Mesenchymal stem cell (in vitro differentiated cells and primary cell): ENCODE measurements at regions not wholly inside any gene's neighbourhood (a gene's known extent, or its start where the extent isn't known, plus 50 kb on each side); places are given as distances from the start of the nearest gene placed in this dataset.

Experiments used
- DNase-seq: peaks from one replicate; pipeline ENCODE4 v3.0.0-alpha.2; 2013
- H2AFZ ChIP-seq: one replicate; pipeline ENCODE4 v1.6.1; 2013; ENCODE audit warnings: low read depth, mild to moderate bottlenecking, control low read depth, inconsistent platforms, low read length, moderate library complexity
- H2AK5ac ChIP-seq: 2 replicates; pipeline ENCODE4 v1.6.1; 2013; ENCODE audit warnings: low read length, moderate library complexity, mild to moderate bottlenecking, inconsistent platforms; ENCODE audit not compliant: severe bottlenecking
- H2BK120ac ChIP-seq: one replicate; pipeline ENCODE4 v1.6.1; 2013; ENCODE audit warnings: low read depth, mild to moderate bottlenecking, inconsistent platforms, low read length, moderate library complexity
- H2BK12ac ChIP-seq, 2 experiments: one replicate each; pipeline ENCODE4 v1.6.1; 2013; ENCODE audit warnings: inconsistent platforms in 2 of 2, low read length in 2 of 2, mild to moderate bottlenecking in 2 of 2, moderate library complexity in 2 of 2, control low read depth in 1 of 2
- H2BK15ac ChIP-seq: one replicate; pipeline ENCODE4 v1.6.1; 2013; ENCODE audit warnings: mild to moderate bottlenecking, low read depth, inconsistent platforms; ENCODE audit not compliant: poor library complexity, severe bottlenecking
- H2BK5ac ChIP-seq: 2 replicates; pipeline ENCODE4 v1.6.1; 2013; ENCODE audit warnings: low read depth, mild to moderate bottlenecking, low read length, control low read depth, inconsistent platforms; ENCODE audit not compliant: poor library complexity, severe bottlenecking
- H3K14ac ChIP-seq, 2 experiments: one replicate each; pipeline ENCODE4 v1.6.1; 2013; ENCODE audit warnings: inconsistent platforms in 2 of 2, low read length in 2 of 2, control low read depth in 1 of 2, mild to moderate bottlenecking in 1 of 2, moderate library complexity in 1 of 2
- H3K18ac ChIP-seq, 2 experiments: one replicate each; pipeline ENCODE4 v1.6.1; 2013; ENCODE audit warnings: inconsistent platforms in 2 of 2, low read length in 2 of 2, control low read depth in 1 of 2, low read depth in 1 of 2, mild to moderate bottlenecking in 1 of 2
- H3K23ac ChIP-seq, 2 experiments: one replicate each; pipeline ENCODE4 v1.6.1; 2013; ENCODE audit warnings: inconsistent platforms in 2 of 2, low read length in 2 of 2, mild to moderate bottlenecking in 2 of 2, moderate library complexity in 2 of 2, control low read depth in 1 of 2
- H3K27ac ChIP-seq: 2 replicates; pipeline ENCODE4 v1.5.1; 2013; ENCODE audit warnings: mild to moderate bottlenecking, moderate library complexity, low read length, control low read depth, inconsistent platforms; ENCODE audit not compliant: poor library complexity, severe bottlenecking
- H3K27me3 ChIP-seq, 2 experiments: 2 replicates each; pipeline versions ENCODE4 v1.6.1 to v1.7.0; 2013; ENCODE audit warnings: low read length in 2 of 2, mild to moderate bottlenecking in 2 of 2, moderate library complexity in 2 of 2, control low read depth in 1 of 2, inconsistent platforms in 1 of 2; ENCODE audit not compliant: control insufficient read depth in 1 of 2, insufficient read depth in 1 of 2
- H3K36me3 ChIP-seq, 2 experiments: 2 replicates each; pipeline versions ENCODE4 v1.6.1 to v1.7.0; 2013; ENCODE audit warnings: low read length in 2 of 2, control low read depth in 1 of 2, inconsistent platforms in 1 of 2, low read depth in 1 of 2, mild to moderate bottlenecking in 1 of 2; ENCODE audit not compliant: insufficient read depth in 2 of 2, control insufficient read depth in 1 of 2
- H3K4ac ChIP-seq, 2 experiments: one replicate each; pipeline ENCODE4 v1.6.1; 2013; ENCODE audit warnings: inconsistent platforms in 2 of 2, low read length in 2 of 2, mild to moderate bottlenecking in 2 of 2, moderate library complexity in 2 of 2, control low read depth in 1 of 2, low read depth in 1 of 2
- H3K4me1 ChIP-seq: 2 replicates; pipeline ENCODE4 v1.6.1; 2013; ENCODE audit warnings: low read depth, low read length, control low read depth; ENCODE audit not compliant: control insufficient read depth, insufficient read depth
- H3K4me2 ChIP-seq: 2 replicates; pipeline ENCODE4 v1.6.1; 2013; ENCODE audit warnings: low read length, mild to moderate bottlenecking, inconsistent platforms; ENCODE audit not compliant: poor library complexity, severe bottlenecking
- H3K4me3 ChIP-seq, 2 experiments: 2 replicates each; pipeline versions ENCODE4 v1.5.1 to v1.7.0; 2013; ENCODE audit warnings: low read length in 2 of 2, mild to moderate bottlenecking in 2 of 2, control low read depth in 1 of 2, low read depth in 1 of 2; ENCODE audit not compliant: insufficient read depth in 1 of 2
- H3K79me1 ChIP-seq: replicated peaks from 2 replicates; pipeline ENCODE4 v1.6.1; 2013; ENCODE audit warnings: mild to moderate bottlenecking, control low read depth, low read length, inconsistent platforms; ENCODE audit not compliant: poor library complexity, severe bottlenecking
- H3K9ac ChIP-seq: 2 replicates; pipeline ENCODE4 v1.7.0; 2013; ENCODE audit warnings: mild to moderate bottlenecking, low read length, moderate library complexity
- H3K9me3 ChIP-seq: 2 replicates; pipeline ENCODE4 v1.7.0; 2013; ENCODE audit warnings: mild to moderate bottlenecking, low read length; ENCODE audit not compliant: control insufficient read depth
- H4K8ac ChIP-seq: one replicate; pipeline ENCODE4 v1.6.1; 2013; ENCODE audit warnings: inconsistent platforms, mild to moderate bottlenecking, low read length, moderate library complexity
- H4K91ac ChIP-seq: one replicate; pipeline ENCODE4 v1.6.1; 2013; ENCODE audit warnings: mild to moderate bottlenecking, low read length, inconsistent platforms
- WGBS: methylation state at CpG from one replicate; pipeline ENCODE4 v1.1.7; 2013; ENCODE audit warnings: mixed read lengths; 5-methylcytosine and 5-hydroxymethylcytosine counted together

- Histone ChIP-seq H2BK120ac (no peak overlapping the region), H2BK5ac (no peak overlapping the region), H3K23ac (no peak overlapping the region), H3K18ac (no peak overlapping the region), H3K36me3 (no peaks in the 10 kb centered on the region), H3K9me3 (no peaks in the 10 kb centered on the region), H2BK12ac (no peak overlapping the region), H3K4me3 (no peak overlapping the region), H3K27ac (no peak overlapping the region), H4K91ac (no peak overlapping the region), H3K14ac (no peak overlapping the region), H3K4ac (no peak overlapping the region), H3K27me3 (no peaks in the 10 kb centered on the region), H3K4me1 (no peaks in the 10 kb centered on the region), H2AFZ (no peak overlapping the region), H3K4me2 (no peak overlapping the region), H4K8ac (no peak overlapping the region), H2AK5ac (no peak overlapping the region), H3K9ac (no peak overlapping the region), H3K79me1 (no peaks in the 10 kb centered on the region), H2BK15ac (no peak overlapping the region)
- 75% methylated on average over 7 of the region's 7 CpGs for WGBS
- peak; percentile 18 for DNase-seq
Observed at GRCh38 chr6:148251891-148252290, 90.7 kb upstream of the SASH1 start.

GRCh38 chr6:148257810-148258209 lies 84.8 kb upstream of the SASH1 start:
- Histone ChIP-seq H4K8ac (no peak overlapping the region), H3K18ac (no peak overlapping the region), H2AFZ (no peak overlapping the region), H3K9me3 (no peaks in the 10 kb centered on the region), H2BK12ac (no peak overlapping the region), H3K36me3 (no peaks in the 10 kb centered on the region), H3K27me3 (no peaks in the 10 kb centered on the region), H2AK5ac (no peak overlapping the region), H3K14ac (no peak overlapping the region), H3K4me3 (no peak overlapping the region), H2BK120ac (no peak overlapping the region), H3K4me1 (no peaks in the 10 kb centered on the region), H3K4me2 (no peak overlapping the region), H3K9ac (no peak overlapping the region), H3K4ac (no peak overlapping the region), H4K91ac (no peak overlapping the region), H3K27ac (no peak overlapping the region), H3K79me1 (no peaks in the 10 kb centered on the region), H2BK15ac (no peak overlapping the region), H2BK5ac (no peak overlapping the region), H3K23ac (no peak overlapping the region)
- 97% methylated on average over 6 of the region's 6 CpGs for WGBS
- no peak for DNase-seq

- H3K27ac ChIP-seq: no peak overlapping the region
- H2BK15ac ChIP-seq: no peak overlapping the region
- H3K4me2 ChIP-seq: no peak overlapping the region
- H3K27me3 ChIP-seq: no peaks in the 10 kb centered on the region
- H2BK120ac ChIP-seq: no peak overlapping the region
- H2AK5ac ChIP-seq: no peak overlapping the region
- WGBS: 99% methylated on average over 5 of the region's 5 CpGs
- H2BK5ac ChIP-seq: no peak overlapping the region
- no peak overlapping the region for H3K4ac ChIP-seq
- H3K23ac ChIP-seq: no peak overlapping the region
- no peak overlapping the region for H4K91ac ChIP-seq
- DNase-seq: no peak
- no peak overlapping the region for H3K14ac ChIP-seq
- no peak overlapping the region for H4K8ac ChIP-seq
- no peaks in the 10 kb centered on the region for H3K9me3 ChIP-seq
- no peaks in the 10 kb centered on the region for H3K79me1 ChIP-seq
- no peak overlapping the region for H3K4me3 ChIP-seq
- no peaks in the 10 kb centered on the region for H3K4me1 ChIP-seq
- no peak overlapping the region for H3K18ac ChIP-seq
- no peak overlapping the region for H2BK12ac ChIP-seq
- H3K36me3 ChIP-seq: no peaks in the 10 kb centered on the region
- H2AFZ ChIP-seq: no peak overlapping the region
- H3K9ac ChIP-seq: no peak overlapping the region
Observed at GRCh38 chr6:148258868-148259267, 83.8 kb upstream of the SASH1 start.

GRCh38 chr6:148261470-148261869 lies 81.2 kb upstream of the SASH1 start:
- Histone ChIP-seq H2AK5ac (no peak overlapping the region), H3K9ac (no peak overlapping the region), H3K79me1 (no peaks in the 10 kb centered on the region), H3K4me2 (no peak overlapping the region), H2BK120ac (no peak overlapping the region), H3K23ac (no peak overlapping the region), H3K18ac (no peak overlapping the region), H2BK12ac (no peak overlapping the region), H3K4ac (no peak overlapping the region), H4K8ac (no peak overlapping the region), H3K14ac (no peak overlapping the region), H4K91ac (no peak overlapping the region), H2AFZ (no peak overlapping the region), H3K4me1 (no peaks in the 10 kb centered on the region), H2BK15ac (no peak overlapping the region), H2BK5ac (no peak overlapping the region), H3K27me3 (no peaks in the 10 kb centered on the region), H3K36me3 (no peaks in the 10 kb centered on the region), H3K9me3 (no peaks in the 10 kb centered on the region), H3K4me3 (no peak overlapping the region), H3K27ac (no peak overlapping the region)
- 98% methylated on average over 6 of the region's 6 CpGs for WGBS
- no peak for DNase-seq
